C4-2B (cell line): ENCODE measurements at regions not wholly inside any gene's neighbourhood (a gene's known extent, or its start where the extent isn't known, plus 50 kb on each side); places are given as distances from the start of the nearest gene placed in this dataset.

ENCODE experiments used
- H3K27ac ChIP-seq: fragments of 450-650 bp; 2 replicates; pipeline ENCODE4 v1.5.1; 2017
- ZFX ChIP-seq: fragments of 450-650 bp; IDR thresholded peaks from 2 replicates; pipeline ENCODE4 v1.6.1; 2017
- TF ChIP-seq, protein P1 (sequence below): fragments of 450-650 bp; conservative IDR thresholded peaks from 2 replicates; pipeline ENCODE4 v1.5.1; 2017; ENCODE audit warnings: mild to moderate bottlenecking

- TF ChIP-seq, protein P1, sequence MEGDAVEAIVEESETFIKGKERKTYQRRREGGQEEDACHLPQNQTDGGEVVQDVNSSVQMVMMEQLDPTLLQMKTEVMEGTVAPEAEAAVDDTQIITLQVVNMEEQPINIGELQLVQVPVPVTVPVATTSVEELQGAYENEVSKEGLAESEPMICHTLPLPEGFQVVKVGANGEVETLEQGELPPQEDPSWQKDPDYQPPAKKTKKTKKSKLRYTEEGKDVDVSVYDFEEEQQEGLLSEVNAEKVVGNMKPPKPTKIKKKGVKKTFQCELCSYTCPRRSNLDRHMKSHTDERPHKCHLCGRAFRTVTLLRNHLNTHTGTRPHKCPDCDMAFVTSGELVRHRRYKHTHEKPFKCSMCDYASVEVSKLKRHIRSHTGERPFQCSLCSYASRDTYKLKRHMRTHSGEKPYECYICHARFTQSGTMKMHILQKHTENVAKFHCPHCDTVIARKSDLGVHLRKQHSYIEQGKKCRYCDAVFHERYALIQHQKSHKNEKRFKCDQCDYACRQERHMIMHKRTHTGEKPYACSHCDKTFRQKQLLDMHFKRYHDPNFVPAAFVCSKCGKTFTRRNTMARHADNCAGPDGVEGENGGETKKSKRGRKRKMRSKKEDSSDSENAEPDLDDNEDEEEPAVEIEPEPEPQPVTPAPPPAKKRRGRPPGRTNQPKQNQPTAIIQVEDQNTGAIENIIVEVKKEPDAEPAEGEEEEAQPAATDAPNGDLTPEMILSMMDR, result no peak
- TF ChIP-seq ZFX, result no peak
- H3K27ac ChIP-seq, result no peak overlapping the region
Measured at GRCh38 chrX:39470588-39471407, 627.0 kb downstream of the BCOR start.

DNA sequence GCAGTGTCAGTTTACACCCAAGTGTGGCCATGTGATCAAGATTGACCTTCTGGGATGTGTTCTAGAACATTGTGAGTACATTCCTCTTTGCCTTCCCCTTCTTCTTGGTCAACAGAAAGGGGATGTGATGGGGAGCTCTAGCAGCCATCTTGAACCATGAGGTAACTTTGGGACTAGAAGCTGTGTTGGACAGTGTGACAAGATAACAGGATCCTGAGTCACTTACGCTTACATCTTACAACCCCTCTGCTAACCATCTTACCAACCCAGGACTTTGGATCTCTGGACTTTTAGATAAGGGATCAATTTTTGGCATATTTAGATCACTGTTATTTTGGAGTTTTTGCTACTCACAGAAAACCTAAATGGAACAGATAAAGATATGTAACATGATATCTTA lies 625.6 kb downstream of the BCOR start:
- TF ChIP-seq, protein P1, result no peak
- TF ChIP-seq ZFX, result no peak
- no peak overlapping the region for H3K27ac ChIP-seq

DNA sequence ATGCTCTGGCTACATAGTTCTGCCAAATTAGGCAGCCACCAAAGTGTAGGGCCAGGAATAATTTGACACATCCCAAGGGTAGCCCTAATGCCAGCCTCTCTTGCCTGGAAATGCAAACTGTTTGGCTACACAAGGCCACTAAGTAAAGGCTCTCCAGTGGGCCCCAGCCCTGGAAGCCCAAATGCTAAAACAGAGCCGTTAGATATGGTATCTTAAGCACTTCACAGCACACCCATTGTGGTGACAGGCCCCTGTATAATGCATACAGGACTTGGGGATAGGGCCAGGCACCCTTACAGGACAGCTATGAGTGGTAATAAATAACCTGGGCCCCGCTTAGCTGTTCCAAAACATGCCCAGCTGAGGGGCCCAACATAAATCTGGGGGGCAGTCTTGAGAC lies 623.9 kb downstream of the BCOR start:
- H3K27ac ChIP-seq, result no peak overlapping the region
- TF ChIP-seq, protein P1, result no peak
- no peak for TF ChIP-seq ZFX

- no peak for TF ChIP-seq ZFX
- TF ChIP-seq, protein P1, result no peak
- no peak overlapping the region for H3K27ac ChIP-seq
Measured at GRCh38 chrX:39475372-39475771, 622.4 kb downstream of the BCOR start.

DNA sequence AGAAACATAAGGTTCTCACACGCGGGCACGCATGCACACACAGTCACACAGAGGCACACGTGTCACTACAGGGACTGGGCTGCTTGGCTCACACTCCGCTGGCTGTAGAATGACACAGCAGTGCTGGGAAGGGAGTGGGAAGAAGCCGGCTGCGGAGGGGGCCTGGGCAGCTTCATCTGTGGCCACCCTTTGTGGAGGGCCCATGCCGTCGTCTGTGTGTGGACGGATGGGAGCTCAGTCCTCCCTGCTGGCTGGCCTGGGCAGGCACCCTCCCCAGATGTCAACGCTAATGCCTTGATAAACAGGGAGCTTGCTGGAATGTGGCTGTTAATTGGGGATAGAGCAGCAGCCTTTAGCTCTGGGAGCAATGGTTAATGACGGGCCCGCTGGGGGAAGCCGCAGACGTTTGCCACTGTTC lies 621.1 kb downstream of the BCOR start:
- no peak overlapping the region for H3K27ac ChIP-seq
- TF ChIP-seq, protein P1, result no peak
- no peak for TF ChIP-seq ZFX

DNA sequence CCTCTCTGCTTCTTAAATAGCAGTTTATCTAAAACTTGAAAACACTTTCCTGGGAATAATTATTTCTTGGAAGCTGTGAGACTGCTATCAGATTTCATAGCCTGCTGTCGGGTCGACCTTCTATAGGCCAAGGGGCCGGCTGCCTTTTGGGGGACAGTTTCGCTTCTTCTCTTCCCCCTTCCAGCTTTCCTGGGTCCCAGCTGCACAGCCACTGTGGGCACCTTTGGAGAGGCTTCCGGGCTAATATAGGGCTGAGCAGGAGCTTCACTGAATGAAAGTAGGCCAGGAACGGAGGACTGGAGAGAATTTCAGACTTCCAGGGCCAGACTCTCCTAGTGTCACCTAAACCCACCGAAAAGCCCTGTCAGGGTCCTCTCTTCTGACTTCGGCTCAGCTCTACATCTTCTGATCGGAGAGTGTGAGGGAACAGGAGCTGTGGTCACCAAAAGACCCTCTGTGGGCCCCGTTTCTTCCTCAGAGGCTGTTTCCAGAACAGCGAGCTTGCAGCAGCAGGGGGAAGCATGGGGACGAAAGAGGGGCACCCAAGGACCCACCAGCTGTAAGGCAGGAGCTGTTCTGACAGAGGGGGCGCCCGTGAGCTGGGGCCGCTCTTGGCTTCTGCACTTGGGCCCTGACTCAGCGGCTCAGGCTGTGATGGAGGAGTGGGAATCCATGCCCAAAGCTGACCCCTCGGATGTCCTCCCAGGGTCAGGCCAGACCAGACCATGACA lies 620.6 kb downstream of the BCOR start:
- no peak overlapping the region for H3K27ac ChIP-seq
- TF ChIP-seq, protein P1, result peak; percentile 14; the same call in 1 of the 2 replicates
- TF ChIP-seq ZFX, result no peak

GRCh38 chrX:39477762-39478120 lies 620.0 kb downstream of the BCOR start:
- H3K27ac ChIP-seq, result no peak overlapping the region

More at GRCh38 chrX:39477762-39478120, 620.0 kb downstream of the BCOR start:
- no peak for TF ChIP-seq ZFX
- TF ChIP-seq, protein P1, result no peak
